Spleen (tissue), 7 donors: ENCODE measurements at regions not wholly inside any gene's neighbourhood (a gene's known extent, or its start where the extent isn't known, plus 50 kb on each side); places are given as distances from the start of the nearest gene placed in this dataset.

Source experiments
- CTCF ChIP-seq, 11 experiments: fragments of 200-600 bp in 7 of 11; fragments of 450-650 bp in 4 of 11; sonication (generic) in 4 of 11; IDR thresholded peaks in 8 of 11; conservative IDR thresholded peaks in 3 of 11; 1 replicate in 7 of 11; 2 replicates in 4 of 11; pipeline versions ENCODE4 v1.4.0 to v1.8.0; 2016 to 2021; ENCODE audit warnings: antibody characterized with exemption in 11 of 11, inconsistent platforms in 4 of 11, mild to moderate bottlenecking in 1 of 11
- POLR2A ChIP-seq, 3 donors: fragments of 450-650 bp; IDR thresholded peaks; one replicate each; pipeline ENCODE4 v1.5.1; 2017; ENCODE audit warnings: antibody characterized with exemption in 3 of 3, mild to moderate bottlenecking in 1 of 3
- POLR2AphosphoS5 ChIP-seq, 3 donors: sonication (generic); formaldehyde crosslinking; IDR thresholded peaks; one replicate each; pipeline ENCODE4 v1.5.1; 2017; ENCODE audit warnings: antibody characterized with exemption in 3 of 3
- donor health status: DM: no; HTN: no; CAD: no; lungs with moderate emphysema.
- donor health status: DM: no; HTN: no; CAD: no.
- donor health status: DM: no; HTN: no; CAD: no.

- TF ChIP-seq CTCF (IDR thresholded peaks at IDR 0.05 in 8 of 11, conservative IDR thresholded peaks at IDR 0.05 in 3 of 11): no peak
- TF ChIP-seq POLR2A (IDR thresholded peaks at IDR 0.05): no peak
- no peak for TF ChIP-seq POLR2AphosphoS5 (IDR thresholded peaks at IDR 0.05)
Measured at GRCh38 chr11:79762279-79762921, 321.6 kb upstream of the TENM4 start.
